SH-SY5Y (cell line): ENCODE measurements at regions not wholly inside any gene's neighbourhood (a gene's known extent, or its start where the extent isn't known, plus 50 kb on each side); places are given as distances from the start of the nearest gene placed in this dataset.

ENCODE experiments used
- GATA2 ChIP-seq: IDR thresholded peaks from 2 replicates; pipeline ENCODE4 v1.6.1; 2011; ENCODE audit warnings: mild to moderate bottlenecking, low read depth, low read length
- GATA3 ChIP-seq: IDR thresholded peaks from 2 replicates; pipeline ENCODE4 v1.6.1; 2011; ENCODE audit warnings: low read depth, mild to moderate bottlenecking, low read length, moderate library complexity

- TF ChIP-seq GATA2 (no peak), GATA3 (no peak)
Observed at GRCh38 chr2:217671871-217672270, 330.9 kb downstream of the TNS1 start.
